ENCODE measurements at regions not wholly inside any gene's neighbourhood (a gene's known extent, or its start where the extent isn't known, plus 50 kb on each side); places are given as distances from the start of the nearest gene placed in this dataset.
"Not testable (repeated sequence)": the region's sequence is repeated elsewhere in the genome, so short reads cannot be mapped to it uniquely, and the experiment has no call there.

DNA sequence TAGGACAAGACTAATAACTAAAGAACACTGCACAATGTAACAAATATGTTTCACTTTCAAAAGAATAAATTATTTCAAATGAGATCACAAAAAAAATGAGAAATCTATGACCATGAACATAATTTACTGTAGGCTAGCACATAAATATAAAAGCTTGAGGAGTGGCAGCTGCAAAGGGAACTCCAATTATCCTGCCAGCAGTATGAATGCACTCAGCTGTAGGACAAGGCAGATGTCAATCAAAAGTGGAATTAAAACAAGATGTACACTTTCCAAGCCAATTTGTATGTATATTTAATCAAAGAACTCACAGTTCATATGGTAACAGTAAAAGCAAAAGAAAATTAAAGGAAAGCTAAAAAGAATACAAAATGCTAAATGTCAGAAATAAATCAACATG, 76.6 kb upstream of the NCKAP5 start:
- TF ChIP-seq, protein P1, sequence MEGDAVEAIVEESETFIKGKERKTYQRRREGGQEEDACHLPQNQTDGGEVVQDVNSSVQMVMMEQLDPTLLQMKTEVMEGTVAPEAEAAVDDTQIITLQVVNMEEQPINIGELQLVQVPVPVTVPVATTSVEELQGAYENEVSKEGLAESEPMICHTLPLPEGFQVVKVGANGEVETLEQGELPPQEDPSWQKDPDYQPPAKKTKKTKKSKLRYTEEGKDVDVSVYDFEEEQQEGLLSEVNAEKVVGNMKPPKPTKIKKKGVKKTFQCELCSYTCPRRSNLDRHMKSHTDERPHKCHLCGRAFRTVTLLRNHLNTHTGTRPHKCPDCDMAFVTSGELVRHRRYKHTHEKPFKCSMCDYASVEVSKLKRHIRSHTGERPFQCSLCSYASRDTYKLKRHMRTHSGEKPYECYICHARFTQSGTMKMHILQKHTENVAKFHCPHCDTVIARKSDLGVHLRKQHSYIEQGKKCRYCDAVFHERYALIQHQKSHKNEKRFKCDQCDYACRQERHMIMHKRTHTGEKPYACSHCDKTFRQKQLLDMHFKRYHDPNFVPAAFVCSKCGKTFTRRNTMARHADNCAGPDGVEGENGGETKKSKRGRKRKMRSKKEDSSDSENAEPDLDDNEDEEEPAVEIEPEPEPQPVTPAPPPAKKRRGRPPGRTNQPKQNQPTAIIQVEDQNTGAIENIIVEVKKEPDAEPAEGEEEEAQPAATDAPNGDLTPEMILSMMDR (IDR thresholded peaks at IDR 0.05; ENCODE audit: insufficient read depth, low read length, poor library complexity, severe bottlenecking), result no peak
- no peak for DNase-seq (ENCODE audit: extremely low read depth, insufficient read length)
- H3K36me3 ChIP-seq (ENCODE audit: control insufficient read depth, insufficient read depth, low read length), result no peaks in the 10 kb centered on the region
- H3K4me3 ChIP-seq (replicated peaks; ENCODE audit: low read depth, low read length), result no peak overlapping the region
- no peaks in the 10 kb centered on the region for H3K27me3 ChIP-seq (replicated peaks; ENCODE audit: control insufficient read depth, insufficient read depth, low read length)

DNA sequence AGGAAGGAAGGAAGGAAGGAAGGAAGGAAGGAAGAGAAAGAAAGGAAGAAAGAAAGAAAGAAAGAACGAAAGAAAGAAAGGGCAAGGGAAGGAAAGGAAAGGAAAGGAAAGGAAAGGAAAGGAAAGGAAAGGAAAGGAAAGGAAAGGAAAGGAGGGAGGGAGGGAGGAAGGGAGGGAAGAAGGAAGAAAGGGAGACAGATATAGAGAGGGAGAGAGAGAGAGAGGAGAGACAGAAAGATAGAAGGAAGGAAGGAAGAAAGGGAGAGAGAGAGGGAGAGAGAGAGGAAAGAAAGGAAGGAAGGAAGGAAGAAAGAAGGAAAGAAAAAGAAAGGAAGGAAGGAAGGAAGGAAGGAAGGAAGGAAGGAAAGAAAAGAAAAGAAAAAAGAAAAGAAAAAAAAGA, 79.1 kb upstream of the NCKAP5 start:
- H3K36me3 ChIP-seq (ENCODE audit: control insufficient read depth, insufficient read depth, low read length); H3K27me3 ChIP-seq (replicated peaks; ENCODE audit: control insufficient read depth, insufficient read depth, low read length); DNase-seq (ENCODE audit: extremely low read depth, insufficient read length); H3K4me3 ChIP-seq (replicated peaks; ENCODE audit: low read depth, low read length): not testable (repeated sequence)

DNA sequence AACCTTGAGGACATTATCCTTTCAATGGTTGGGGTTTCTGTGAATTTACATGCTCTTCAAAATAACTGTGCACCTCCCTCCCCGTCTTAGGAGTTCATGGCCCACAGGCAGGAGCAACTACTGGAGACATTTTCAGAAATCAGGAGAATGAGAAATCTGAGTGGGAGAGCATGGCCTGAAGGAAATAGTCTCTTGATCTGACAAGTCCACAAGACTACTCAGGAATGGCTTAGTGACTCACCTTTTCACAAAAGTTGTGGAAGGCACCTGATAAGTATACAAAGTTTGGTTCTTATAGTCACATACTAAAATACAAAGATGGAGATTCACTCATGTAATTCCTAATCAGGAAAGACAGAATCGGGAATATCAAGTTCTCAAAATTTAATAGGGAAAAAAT, 83.6 kb upstream of the NCKAP5 start:
- H3K27me3 ChIP-seq (replicated peaks; ENCODE audit: control insufficient read depth, insufficient read depth, low read length), result no peaks in the 10 kb centered on the region

DNA sequence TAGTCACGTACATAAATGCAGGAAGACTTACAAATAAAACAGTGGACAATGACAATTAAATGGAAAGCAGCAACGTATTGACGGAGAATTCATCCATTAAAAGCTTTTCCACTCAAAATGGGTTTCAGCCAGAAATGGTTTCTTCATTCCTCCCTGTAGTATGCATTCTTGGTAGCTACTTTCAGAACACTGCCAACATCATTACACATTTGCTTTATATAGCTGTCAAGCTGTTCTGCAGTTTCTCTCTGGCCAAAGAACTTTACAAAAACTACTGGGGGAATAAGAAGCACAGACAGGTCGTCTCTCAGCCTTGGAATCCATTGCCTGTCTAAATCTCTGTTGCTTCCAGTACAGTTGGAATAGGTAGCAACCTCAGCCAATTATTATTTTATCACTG, 84.1 kb upstream of the NCKAP5 start:
- H3K36me3 ChIP-seq (ENCODE audit: control insufficient read depth, insufficient read depth, low read length), result no peaks in the 10 kb centered on the region
- H3K4me3 ChIP-seq (replicated peaks; ENCODE audit: low read depth, low read length), result no peak overlapping the region
- no peaks in the 10 kb centered on the region for H3K27me3 ChIP-seq (replicated peaks; ENCODE audit: control insufficient read depth, insufficient read depth, low read length)
- TF ChIP-seq, protein P1 (IDR thresholded peaks at IDR 0.05; ENCODE audit: insufficient read depth, low read length, poor library complexity, severe bottlenecking), result no peak
- no peak for DNase-seq (ENCODE audit: extremely low read depth, insufficient read length)

More for the DNA sequence above, 83.6 kb upstream of the NCKAP5 start:
- no peaks in the 10 kb centered on the region for H3K36me3 ChIP-seq (ENCODE audit: control insufficient read depth, insufficient read depth, low read length)
- TF ChIP-seq, protein P1 (IDR thresholded peaks at IDR 0.05; ENCODE audit: insufficient read depth, low read length, poor library complexity, severe bottlenecking), result no peak
- no peak for DNase-seq (ENCODE audit: extremely low read depth, insufficient read length)
- no peak overlapping the region for H3K4me3 ChIP-seq (replicated peaks; ENCODE audit: low read depth, low read length)

DNA sequence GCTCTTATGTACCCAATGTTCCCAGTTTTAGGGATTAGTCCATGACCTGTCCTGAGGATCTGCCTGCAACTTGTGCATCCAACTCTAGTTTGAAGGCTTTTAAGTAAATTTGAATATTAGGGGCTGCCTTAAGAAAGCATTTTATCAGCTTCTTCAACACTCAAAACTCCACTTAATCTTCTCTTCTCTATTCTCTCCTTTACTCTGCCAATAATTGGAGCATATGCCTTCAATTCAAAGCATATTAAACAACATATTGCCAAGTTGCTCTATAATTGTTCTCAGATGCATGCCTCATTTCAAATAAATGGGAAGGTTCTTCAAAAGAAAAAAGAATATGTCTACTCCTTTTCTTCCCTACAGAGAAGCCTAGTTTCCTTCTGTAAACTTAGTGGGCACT, 84.8 kb upstream of the NCKAP5 start:
- Histone ChIP-seq H3K36me3 (ENCODE audit: control insufficient read depth, insufficient read depth, low read length) (no peaks in the 10 kb centered on the region), H3K27me3 (replicated peaks; ENCODE audit: control insufficient read depth, insufficient read depth, low read length) (no peaks in the 10 kb centered on the region), H3K4me3 (replicated peaks; ENCODE audit: low read depth, low read length) (no peak overlapping the region)
- DNase-seq (ENCODE audit: extremely low read depth, insufficient read length), result no peak
- TF ChIP-seq, protein P1 (IDR thresholded peaks at IDR 0.05; ENCODE audit: insufficient read depth, low read length, poor library complexity, severe bottlenecking), result no peak

DNA sequence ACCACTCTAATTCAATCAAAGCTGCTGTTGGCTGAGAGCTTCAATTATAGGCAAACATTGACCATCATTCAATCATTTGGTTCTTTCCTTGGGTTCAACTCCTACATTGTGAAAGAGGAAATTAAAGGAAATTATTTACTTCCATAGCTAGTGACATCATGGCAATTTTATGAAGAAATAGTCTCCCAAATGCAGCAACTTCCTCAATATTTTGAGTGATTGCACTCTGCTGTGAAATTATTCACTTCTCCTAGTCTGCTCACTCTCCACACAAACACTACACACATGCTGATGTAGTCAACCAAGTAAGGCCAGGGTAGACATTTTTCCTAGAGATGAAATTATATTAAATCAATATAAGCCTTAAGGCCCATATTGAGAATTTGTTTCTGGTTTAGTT, 86.7 kb upstream of the NCKAP5 start:
- TF ChIP-seq, protein P1 (IDR thresholded peaks at IDR 0.05; ENCODE audit: insufficient read depth, low read length, poor library complexity, severe bottlenecking), result no peak
- no peak overlapping the region for H3K4me3 ChIP-seq (replicated peaks; ENCODE audit: low read depth, low read length)
- no peak for DNase-seq (ENCODE audit: extremely low read depth, insufficient read length)
- H3K27me3 ChIP-seq (replicated peaks; ENCODE audit: control insufficient read depth, insufficient read depth, low read length), result no peaks in the 10 kb centered on the region
- H3K36me3 ChIP-seq (ENCODE audit: control insufficient read depth, insufficient read depth, low read length), result no peaks in the 10 kb centered on the region
